ENCODE measurements at regions not wholly inside any gene's neighbourhood (a gene's known extent, or its start where the extent isn't known, plus 50 kb on each side); places are given as distances from the start of the nearest gene placed in this dataset.

DNA sequence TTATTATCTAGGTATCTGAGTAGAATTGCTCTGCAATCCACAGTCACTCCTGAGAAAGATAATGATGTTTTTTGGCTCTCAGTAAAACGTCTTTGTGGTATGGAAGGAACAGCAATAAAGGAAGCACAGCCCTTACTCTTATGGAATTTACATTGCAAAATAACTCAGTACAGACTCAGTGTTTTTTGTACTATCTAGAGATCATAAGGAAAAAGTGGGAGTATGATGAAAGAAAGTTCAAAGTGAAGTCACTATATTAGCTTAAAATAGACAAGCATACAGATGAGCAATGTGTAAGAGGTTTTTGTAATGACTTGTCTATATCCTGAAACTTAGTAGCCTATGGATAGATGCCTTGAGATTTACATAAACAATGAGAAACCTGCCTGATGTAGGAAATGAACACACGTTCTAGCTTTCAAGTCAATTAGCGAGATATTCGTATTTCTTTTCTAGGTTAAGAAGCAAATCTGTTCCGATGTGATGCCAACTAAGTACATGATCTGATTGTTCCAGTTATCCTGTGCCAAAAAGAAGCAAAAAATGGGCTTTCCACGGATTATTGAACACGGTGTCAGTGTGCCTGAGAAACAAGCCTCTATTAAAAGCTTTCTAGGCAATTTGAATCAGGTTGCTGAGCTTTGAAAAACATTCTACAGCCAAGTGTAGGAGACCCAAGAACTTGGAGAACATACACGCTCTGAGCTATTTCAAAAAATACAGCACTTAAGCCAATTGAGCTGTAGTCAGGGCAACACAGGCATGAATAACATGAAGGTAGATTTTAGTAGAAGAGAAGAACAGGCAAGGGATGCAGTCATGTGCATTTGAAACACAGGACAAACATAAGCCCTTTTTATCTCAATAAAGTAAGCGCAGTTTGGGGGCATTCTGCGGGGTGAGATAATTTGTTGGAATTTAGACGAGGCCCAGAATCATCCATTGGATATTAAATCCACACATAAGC is 86.3 kb upstream of the TAF11L2 start:
- intact Hi-C loops (cut with micrococcal nuclease; ENCODE audit: unreplicated experiment): no loop called here
- H3K4me1 ChIP-seq (ENCODE audit: insufficient read depth, low read length, poor library complexity, severe bottlenecking): peaks cover 31% of the 10 kb centered on the region
- POLR2A ChIA-PET (ENCODE audit: low non-redundant PET): no interaction called here

GRCh38 chr5:17412760-17413671 is 85.0 kb upstream of the TAF11L2 start:
- ChIA-PET POLR2A (ENCODE audit: low non-redundant PET) (interaction anchor here (0.6 kb wide), 1 partner anchor 187 kb away, joined by 7 read pairs; no protein-coding TSS in a partner anchor), CTCF (no interaction called here)
- Histone ChIP-seq H3K9me3 (ENCODE audit: low read depth, low read length, poor library complexity, severe bottlenecking) (no peaks in the 10 kb centered on the region), H3K27me3 (replicated peaks; ENCODE audit: insufficient read depth, low read depth, low read length, poor library complexity) (no peaks in the 10 kb centered on the region), H3K4me1 (ENCODE audit: insufficient read depth, low read length, poor library complexity, severe bottlenecking) (peaks cover 31% of the 10 kb centered on the region), H3K36me3 (ENCODE audit: insufficient read depth, low read length, poor library complexity, severe bottlenecking) (no peaks in the 10 kb centered on the region), H3K27ac (ENCODE audit: low read depth, low read length, poor library complexity, severe bottlenecking) (no peak overlapping the region), H3K4me3 (ENCODE audit: low read depth, low read length, poor library complexity, severe bottlenecking) (no peak overlapping the region)
- no peak for DNase-seq (ENCODE audit: low spot score)
- intact Hi-C loops (cut with micrococcal nuclease; ENCODE audit: unreplicated experiment): no loop called here
- TF ChIP-seq, protein P1, sequence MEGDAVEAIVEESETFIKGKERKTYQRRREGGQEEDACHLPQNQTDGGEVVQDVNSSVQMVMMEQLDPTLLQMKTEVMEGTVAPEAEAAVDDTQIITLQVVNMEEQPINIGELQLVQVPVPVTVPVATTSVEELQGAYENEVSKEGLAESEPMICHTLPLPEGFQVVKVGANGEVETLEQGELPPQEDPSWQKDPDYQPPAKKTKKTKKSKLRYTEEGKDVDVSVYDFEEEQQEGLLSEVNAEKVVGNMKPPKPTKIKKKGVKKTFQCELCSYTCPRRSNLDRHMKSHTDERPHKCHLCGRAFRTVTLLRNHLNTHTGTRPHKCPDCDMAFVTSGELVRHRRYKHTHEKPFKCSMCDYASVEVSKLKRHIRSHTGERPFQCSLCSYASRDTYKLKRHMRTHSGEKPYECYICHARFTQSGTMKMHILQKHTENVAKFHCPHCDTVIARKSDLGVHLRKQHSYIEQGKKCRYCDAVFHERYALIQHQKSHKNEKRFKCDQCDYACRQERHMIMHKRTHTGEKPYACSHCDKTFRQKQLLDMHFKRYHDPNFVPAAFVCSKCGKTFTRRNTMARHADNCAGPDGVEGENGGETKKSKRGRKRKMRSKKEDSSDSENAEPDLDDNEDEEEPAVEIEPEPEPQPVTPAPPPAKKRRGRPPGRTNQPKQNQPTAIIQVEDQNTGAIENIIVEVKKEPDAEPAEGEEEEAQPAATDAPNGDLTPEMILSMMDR (conservative IDR thresholded peaks at IDR 0.05; ENCODE audit: low read depth, low read length): no peak
- TF ChIP-seq EZH2 (IDR thresholded peaks at IDR 0.05; ENCODE audit: borderline replicate concordance, low read depth, low read length, poor library complexity, severe bottlenecking): no peak
- BruUV-seq (replicated peaks): no TSS peak

More for the DNA sequence above, 86.3 kb upstream of the TAF11L2 start:
- H3K27me3 ChIP-seq (replicated peaks; ENCODE audit: insufficient read depth, low read depth, low read length, poor library complexity): no peaks in the 10 kb centered on the region
- H3K27ac ChIP-seq (ENCODE audit: low read depth, low read length, poor library complexity, severe bottlenecking): peak overlapping the region; percentile 76
- peak; percentile 39 for DNase-seq (ENCODE audit: low spot score)
- no peaks in the 10 kb centered on the region for H3K9me3 ChIP-seq (ENCODE audit: low read depth, low read length, poor library complexity, severe bottlenecking)
- H3K4me3 ChIP-seq (ENCODE audit: low read depth, low read length, poor library complexity, severe bottlenecking): no peak overlapping the region
- no peak for TF ChIP-seq EZH2 (IDR thresholded peaks at IDR 0.05; ENCODE audit: borderline replicate concordance, low read depth, low read length, poor library complexity, severe bottlenecking)
- TF ChIP-seq, protein P1 (conservative IDR thresholded peaks at IDR 0.05; ENCODE audit: low read depth, low read length): no peak
- no TSS peak for BruUV-seq (replicated peaks)
- no peaks in the 10 kb centered on the region for H3K36me3 ChIP-seq (ENCODE audit: insufficient read depth, low read length, poor library complexity, severe bottlenecking)
- CTCF ChIA-PET: no interaction called here

DNA sequence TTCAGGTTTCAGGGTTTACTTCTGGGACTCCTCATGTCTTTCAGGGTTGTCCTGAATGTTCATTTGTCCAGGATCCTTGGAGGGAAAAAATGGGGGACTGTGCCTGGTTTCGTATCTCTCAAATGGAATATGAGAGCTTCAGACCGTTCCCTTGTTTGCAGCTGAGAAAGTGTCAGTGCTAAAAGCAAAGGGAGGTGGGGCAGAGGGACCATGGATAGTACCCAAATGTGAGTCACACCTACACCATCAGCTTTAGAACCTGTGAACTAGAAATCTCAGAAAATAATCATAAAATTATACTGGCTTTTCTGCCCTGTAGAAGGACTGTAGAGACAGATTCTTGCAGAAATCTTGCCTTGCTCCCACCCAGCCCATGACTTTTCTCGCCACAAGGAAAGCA is 84.3 kb upstream of the TAF11L2 start:
- POLR2A ChIA-PET (ENCODE audit: low non-redundant PET): interaction anchor here (0.6 kb wide), 1 partner anchor 188 kb away, joined by 7 read pairs; no protein-coding TSS in a partner anchor
- H3K4me1 ChIP-seq (ENCODE audit: insufficient read depth, low read length, poor library complexity, severe bottlenecking): peaks cover 31% of the 10 kb centered on the region
- no peak for DNase-seq (ENCODE audit: low spot score)
- no peaks in the 10 kb centered on the region for H3K9me3 ChIP-seq (ENCODE audit: low read depth, low read length, poor library complexity, severe bottlenecking)
- H3K27ac ChIP-seq (ENCODE audit: low read depth, low read length, poor library complexity, severe bottlenecking): no peak overlapping the region
- intact Hi-C loops (cut with micrococcal nuclease; ENCODE audit: unreplicated experiment): no loop called here
- no peak overlapping the region for H3K4me3 ChIP-seq (ENCODE audit: low read depth, low read length, poor library complexity, severe bottlenecking)
- CTCF ChIA-PET: no interaction called here
- H3K27me3 ChIP-seq (replicated peaks; ENCODE audit: insufficient read depth, low read depth, low read length, poor library complexity): no peaks in the 10 kb centered on the region
- BruUV-seq (replicated peaks): no TSS peak
- TF ChIP-seq EZH2 (IDR thresholded peaks at IDR 0.05; ENCODE audit: borderline replicate concordance, low read depth, low read length, poor library complexity, severe bottlenecking): no peak
- TF ChIP-seq, protein P1 (conservative IDR thresholded peaks at IDR 0.05; ENCODE audit: low read depth, low read length): no peak
- H3K36me3 ChIP-seq (ENCODE audit: insufficient read depth, low read length, poor library complexity, severe bottlenecking): no peaks in the 10 kb centered on the region
